ENCODE measurements at regions not wholly inside any gene's neighbourhood (a gene's known extent, or its start where the extent isn't known, plus 50 kb on each side); places are given as distances from the start of the nearest gene placed in this dataset.

GRCh38 chr12:67852701-67853100 lies 136.5 kb upstream of the IFNG-AS1 start:
- no peak overlapping the region for H3K4me3 ChIP-seq (ENCODE audit: low read depth, low read length)
- no peak for DNase-seq (ENCODE audit: low read depth)
- TF ChIP-seq CTCF (IDR thresholded peaks at IDR 0.05; ENCODE audit: insufficient read depth, low read depth, low read length, missing control alignments), result no peak

- DNase-seq (ENCODE audit: low read depth), result no peak
- no peak for TF ChIP-seq CTCF (IDR thresholded peaks at IDR 0.05; ENCODE audit: insufficient read depth, low read depth, low read length, missing control alignments)
- H3K4me3 ChIP-seq (ENCODE audit: low read depth, low read length), result no peak overlapping the region
Observed at GRCh38 chr12:67853204-67853603, 136.0 kb upstream of the IFNG-AS1 start.

DNA sequence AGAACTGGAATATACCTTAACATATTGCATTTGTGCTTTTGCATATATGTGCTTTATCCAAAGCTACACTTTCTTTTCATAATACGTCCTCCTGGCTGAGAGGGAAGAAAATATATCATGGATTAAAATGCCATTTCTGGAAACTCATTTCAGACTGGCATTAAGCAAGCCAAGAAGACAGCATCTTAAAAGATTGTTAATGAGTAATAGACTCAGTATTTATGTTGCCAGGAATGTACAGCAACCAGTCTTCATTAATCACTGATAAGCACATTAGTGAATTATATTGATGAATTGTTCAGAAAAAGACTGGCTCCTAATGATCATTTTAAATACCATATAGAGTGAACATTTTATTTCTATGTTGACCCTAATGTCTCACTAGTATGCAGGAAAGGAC lies 134.9 kb upstream of the IFNG-AS1 start:
- no peak for DNase-seq (ENCODE audit: low read depth)
- no peak overlapping the region for H3K4me3 ChIP-seq (ENCODE audit: low read depth, low read length)
- no peak for TF ChIP-seq CTCF (IDR thresholded peaks at IDR 0.05; ENCODE audit: insufficient read depth, low read depth, low read length, missing control alignments)

- no peak for DNase-seq (ENCODE audit: low read depth)
- TF ChIP-seq CTCF (IDR thresholded peaks at IDR 0.05; ENCODE audit: insufficient read depth, low read depth, low read length, missing control alignments), result no peak
Observed at GRCh38 chr12:67855103-67855502, 134.1 kb upstream of the IFNG-AS1 start.

DNA sequence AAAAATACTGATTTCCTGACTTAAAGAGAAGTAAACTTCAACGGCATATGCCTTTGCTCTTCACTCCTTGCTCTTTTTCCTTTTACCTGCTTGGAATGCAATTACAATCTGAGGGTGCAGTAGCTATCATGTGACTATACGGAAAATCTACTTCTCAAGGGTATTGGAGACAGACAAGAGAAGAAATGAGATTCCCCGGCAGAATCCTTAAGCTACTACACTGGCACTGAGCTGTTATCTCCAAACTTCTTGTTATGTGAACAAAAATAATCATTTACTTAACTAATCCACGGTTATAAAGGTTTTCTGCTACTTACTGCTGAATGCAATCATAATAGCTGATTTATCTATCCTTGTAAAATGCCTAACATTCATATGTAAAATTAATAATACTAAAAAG lies 118.0 kb upstream of the IFNG-AS1 start:
- no peak overlapping the region for H3K4me3 ChIP-seq (ENCODE audit: low read depth, low read length)
- no peak for DNase-seq (ENCODE audit: low read depth)
- no peak for TF ChIP-seq CTCF (IDR thresholded peaks at IDR 0.05; ENCODE audit: insufficient read depth, low read depth, low read length, missing control alignments)

More at GRCh38 chr12:67855103-67855502, 134.1 kb upstream of the IFNG-AS1 start:
- no peak overlapping the region for H3K4me3 ChIP-seq (ENCODE audit: low read depth, low read length)

- H3K4me3 ChIP-seq (ENCODE audit: low read depth, low read length), result no peak overlapping the region
- DNase-seq (ENCODE audit: low read depth), result peak; percentile 7
- no peak for TF ChIP-seq CTCF (IDR thresholded peaks at IDR 0.05; ENCODE audit: insufficient read depth, low read depth, low read length, missing control alignments)
Observed at GRCh38 chr12:67873355-67873754, 115.9 kb upstream of the IFNG-AS1 start.

- TF ChIP-seq CTCF (IDR thresholded peaks at IDR 0.05; ENCODE audit: insufficient read depth, low read depth, low read length, missing control alignments), result no peak
- H3K4me3 ChIP-seq (ENCODE audit: low read depth, low read length), result no peak overlapping the region
- DNase-seq (ENCODE audit: low read depth), result no peak
Observed at GRCh38 chr12:67876305-67876915, 112.8 kb upstream of the IFNG-AS1 start.

Measured in GM12865 (cell line).